OCI-LY3 (cell line): ENCODE measurements at regions not wholly inside any gene's neighbourhood (a gene's known extent, or its start where the extent isn't known, plus 50 kb on each side); places are given as distances from the start of the nearest gene placed in this dataset.

Experiments used
- EZH2phosphoT487 ChIP-seq: fragments of 200-600 bp; shearing (Covaris generic); IDR thresholded peaks from 2 replicates; pipeline ENCODE4 v1.6.1; 2018; ENCODE audit warnings: antibody characterized with exemption, mixed run types, low read depth
- TF ChIP-seq, protein P1 (sequence below): fragments of 200-600, 300-600 bp; sonication (generic); IDR thresholded peaks from 2 replicates; pipeline ENCODE4 v1.5.1; 2014; ENCODE audit warnings: antibody characterized with exemption, low read length, low read depth

DNA sequence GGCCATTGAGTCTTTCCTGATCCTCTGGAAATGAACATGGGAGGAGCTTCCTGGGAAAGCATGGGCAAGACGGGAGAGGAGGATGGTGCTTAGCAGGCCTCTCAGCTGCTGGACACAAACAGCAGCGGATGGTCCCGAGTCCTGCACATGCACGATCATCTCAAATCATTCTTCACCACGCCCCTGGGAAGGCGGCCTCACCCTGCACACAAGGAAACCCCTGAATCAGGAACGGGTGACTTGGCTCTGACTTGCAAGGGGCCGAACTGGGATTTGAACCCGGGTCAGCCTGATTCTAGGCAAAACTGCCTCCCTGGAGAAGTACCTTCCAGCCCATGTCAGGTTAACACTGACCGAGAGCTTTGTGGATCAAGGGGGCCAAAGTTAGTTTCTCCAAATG lies 134.8 kb upstream of the WNT4 start:
- TF ChIP-seq, protein P1, sequence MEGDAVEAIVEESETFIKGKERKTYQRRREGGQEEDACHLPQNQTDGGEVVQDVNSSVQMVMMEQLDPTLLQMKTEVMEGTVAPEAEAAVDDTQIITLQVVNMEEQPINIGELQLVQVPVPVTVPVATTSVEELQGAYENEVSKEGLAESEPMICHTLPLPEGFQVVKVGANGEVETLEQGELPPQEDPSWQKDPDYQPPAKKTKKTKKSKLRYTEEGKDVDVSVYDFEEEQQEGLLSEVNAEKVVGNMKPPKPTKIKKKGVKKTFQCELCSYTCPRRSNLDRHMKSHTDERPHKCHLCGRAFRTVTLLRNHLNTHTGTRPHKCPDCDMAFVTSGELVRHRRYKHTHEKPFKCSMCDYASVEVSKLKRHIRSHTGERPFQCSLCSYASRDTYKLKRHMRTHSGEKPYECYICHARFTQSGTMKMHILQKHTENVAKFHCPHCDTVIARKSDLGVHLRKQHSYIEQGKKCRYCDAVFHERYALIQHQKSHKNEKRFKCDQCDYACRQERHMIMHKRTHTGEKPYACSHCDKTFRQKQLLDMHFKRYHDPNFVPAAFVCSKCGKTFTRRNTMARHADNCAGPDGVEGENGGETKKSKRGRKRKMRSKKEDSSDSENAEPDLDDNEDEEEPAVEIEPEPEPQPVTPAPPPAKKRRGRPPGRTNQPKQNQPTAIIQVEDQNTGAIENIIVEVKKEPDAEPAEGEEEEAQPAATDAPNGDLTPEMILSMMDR = no peak
- TF ChIP-seq EZH2phosphoT487 = no peak
